HEK293 (cell line): ENCODE measurements at regions not wholly inside any gene's neighbourhood (a gene's known extent, or its start where the extent isn't known, plus 50 kb on each side); places are given as distances from the start of the nearest gene placed in this dataset.

ENCODE experiments used
- CTCF ChIA-PET: fragments of 350-600 bp; formaldehyde crosslinking; extraction: SDS; loops from one replicate; lab custom pipeline; 2021; ENCODE audit warnings: antibody characterized with exemption; lab: Yijun Ruan, JAX
- POLR2A ChIA-PET: fragments of 300-600 bp; formaldehyde crosslinking; extraction: SDS; loops from one replicate; lab custom pipeline; 2020; ENCODE audit warnings: antibody characterized with exemption, inconsistent platforms; lab: Yijun Ruan, JAX
- H3K27ac ChIP-seq: fragments of 200-500 bp; sonication (Bioruptor generic); 2 replicates; pipeline ENCODE4 v1.5.1; 2014; ENCODE audit warnings: low read depth, low read length, control low read depth, inconsistent platforms; ENCODE audit errors: extremely low read depth
- H3K36me3 ChIP-seq, 2 experiments: fragments of 200-500 bp in 1 of 2; sonication (Bioruptor generic) in 1 of 2; 1 replicate in 1 of 2; 2 replicates in 1 of 2; pipeline ENCODE4 v1.5.1; 2014 to 2017; ENCODE audit warnings: inconsistent platforms in 2 of 2, low read length in 2 of 2; ENCODE audit not compliant: control insufficient read depth in 2 of 2, insufficient read depth in 1 of 2
- H3K4me1 ChIP-seq: fragments of 200-500 bp; sonication (Bioruptor generic); 2 replicates; pipeline ENCODE4 v1.5.1; 2014; ENCODE audit warnings: mild to moderate bottlenecking, low read length, inconsistent platforms; ENCODE audit not compliant: control insufficient read depth, insufficient read depth
- H3K4me3 ChIP-seq: 2 replicates; pipeline ENCODE4 v1.5.1; 2011; ENCODE audit warnings: low read depth, mild to moderate bottlenecking, control low read depth, low read length, moderate library complexity
- H3K9me3 ChIP-seq: fragments of 200-500 bp; sonication (Bioruptor generic); 2 replicates; pipeline ENCODE4 v1.5.1; 2014; ENCODE audit warnings: low read depth, low read length, inconsistent platforms; ENCODE audit not compliant: control insufficient read depth, insufficient read depth
- GLI2 ChIP-seq: fragments of 450-650 bp; formaldehyde crosslinking; IDR thresholded peaks from 2 replicates; pipeline ENCODE4; 2017; ENCODE audit warnings: missing biosample characterization, missing genetic modification characterization, low read depth, borderline replicate concordance
- GLIS1 ChIP-seq: fragments of 450-650 bp; formaldehyde crosslinking; IDR thresholded peaks from 2 replicates; pipeline ENCODE4 v1.5.1; 2016; ENCODE audit warnings: missing biosample characterization, missing genetic modification characterization
- IKZF3 ChIP-seq: fragments of 450-650 bp; IDR thresholded peaks from 2 replicates; pipeline ENCODE4 v1.5.0; 2018; ENCODE audit warnings: missing biosample characterization, mild to moderate bottlenecking, missing genetic modification characterization, moderate library complexity
- OSR2 ChIP-seq: fragments of 450-650 bp; formaldehyde crosslinking; IDR thresholded peaks from 2 replicates; pipeline ENCODE4 v1.5.1; 2016; ENCODE audit warnings: missing biosample characterization, missing genetic modification characterization
- TCF7L2 ChIP-seq: IDR thresholded peaks from 2 replicates; pipeline ENCODE4 v1.6.1; 2011; ENCODE audit warnings: low read depth, mild to moderate bottlenecking, inconsistent platforms, low read length, moderate library complexity, borderline replicate concordance
- ZBTB21 ChIP-seq: fragments of 450-650 bp; formaldehyde crosslinking; IDR thresholded peaks from 2 replicates; pipeline ENCODE4 v1.5.1; 2017; ENCODE audit warnings: missing biosample characterization, missing genetic modification characterization
- ZNF112 ChIP-seq: fragments of 450-650 bp; formaldehyde crosslinking; IDR thresholded peaks from 2 replicates; pipeline ENCODE4 v1.5.0; 2017; ENCODE audit warnings: missing biosample characterization, missing genetic modification characterization
- ZNF114 ChIP-seq: fragments of 450-650 bp; formaldehyde crosslinking; IDR thresholded peaks from 2 replicates; pipeline ENCODE4 v1.5.0; 2017; ENCODE audit warnings: missing biosample characterization, missing genetic modification characterization
- ZNF132 ChIP-seq: fragments of 450-650 bp; formaldehyde crosslinking; IDR thresholded peaks from 2 replicates; pipeline ENCODE4 v1.5.1; 2017; ENCODE audit warnings: missing biosample characterization, missing genetic modification characterization, borderline replicate concordance
- ZNF140 ChIP-seq: fragments of 450-650 bp; formaldehyde crosslinking; IDR thresholded peaks from 2 replicates; pipeline ENCODE4 v1.5.1; 2016; ENCODE audit warnings: missing biosample characterization, missing genetic modification characterization
- ZNF292 ChIP-seq: fragments of 450-650 bp; formaldehyde crosslinking; IDR thresholded peaks from 2 replicates; pipeline ENCODE4 v1.5.1; 2016; ENCODE audit warnings: low read depth, missing biosample characterization, missing genetic modification characterization, borderline replicate concordance
- ZNF335 ChIP-seq: fragments of 450-650 bp; formaldehyde crosslinking; conservative IDR thresholded peaks from 2 replicates; pipeline ENCODE4 v1.5.1; 2016; ENCODE audit warnings: missing biosample characterization, missing genetic modification characterization
- ZNF362 ChIP-seq: fragments of 450-650 bp; formaldehyde crosslinking; IDR thresholded peaks from 2 replicates; pipeline ENCODE4 v1.5.1; 2016; ENCODE audit warnings: missing biosample characterization, missing genetic modification characterization
- ZNF426 ChIP-seq: fragments of 450-650 bp; formaldehyde crosslinking; IDR thresholded peaks from 2 replicates; pipeline ENCODE4 v1.5.1; 2017; ENCODE audit warnings: missing biosample characterization, missing genetic modification characterization, mild to moderate bottlenecking, inconsistent platforms, moderate library complexity
- ZNF488 ChIP-seq: fragments of 450-650 bp; formaldehyde crosslinking; IDR thresholded peaks from 2 replicates; pipeline ENCODE4 v1.5.1; 2016; ENCODE audit warnings: missing biosample characterization, missing genetic modification characterization
- ZNF549 ChIP-seq: fragments of 450-650 bp; IDR thresholded peaks from 2 replicates; pipeline ENCODE4 v1.5.1; 2018; ENCODE audit warnings: missing biosample characterization, missing genetic modification characterization, mild to moderate bottlenecking, inconsistent platforms, moderate library complexity
- ZNF830 ChIP-seq: fragments of 450-650 bp; IDR thresholded peaks from 2 replicates; pipeline ENCODE4 v1.5.0; 2018; ENCODE audit warnings: missing biosample characterization, missing genetic modification characterization, low read depth, mild to moderate bottlenecking, moderate library complexity
- ZNF837 ChIP-seq: fragments of 450-650 bp; formaldehyde crosslinking; IDR thresholded peaks from 2 replicates; pipeline ENCODE4 v1.5.1; 2016; ENCODE audit warnings: missing biosample characterization, missing genetic modification characterization
- ZSCAN23 ChIP-seq: fragments of 450-650 bp; formaldehyde crosslinking; IDR thresholded peaks from 2 replicates; pipeline ENCODE4 v1.5.1; 2016; ENCODE audit warnings: missing biosample characterization, missing genetic modification characterization
- ZXDB ChIP-seq: fragments of 450-650 bp; formaldehyde crosslinking; IDR thresholded peaks from 2 replicates; pipeline ENCODE4 v1.5.1; 2016; ENCODE audit warnings: missing biosample characterization, missing genetic modification characterization
- TF ChIP-seq, protein P1 (sequence below): fragments of 450-650 bp; formaldehyde crosslinking; IDR thresholded peaks from 2 replicates; pipeline ENCODE4 v1.5.1; 2016; ENCODE audit warnings: missing biosample characterization, missing genetic modification characterization
- TF ChIP-seq, protein P2 (sequence below): fragments of 450-650 bp; formaldehyde crosslinking; conservative IDR thresholded peaks from 2 replicates; pipeline ENCODE4 v1.5.1; 2016; ENCODE audit warnings: low read depth, missing biosample characterization, missing genetic modification characterization

- POLR2A ChIA-PET, result no interaction called here
- TF ChIP-seq ZNF830 (tag by site-specific recombination) (no peak), ZXDB (tag by site-specific recombination) (no peak), GLIS1 (no peak), IKZF3 (tag by site-specific recombination) (no peak), ZNF112 (tag by site-specific recombination) (no peak), ZSCAN23 (no peak), ZNF114 (tag by site-specific recombination) (no peak), OSR2 (tag by site-specific recombination) (no peak), GLI2 (tag by site-specific recombination) (no peak), ZNF140 (tag by site-specific recombination) (no peak), ZNF132 (tag by site-specific recombination) (no peak)
- TF ChIP-seq, protein P1, sequence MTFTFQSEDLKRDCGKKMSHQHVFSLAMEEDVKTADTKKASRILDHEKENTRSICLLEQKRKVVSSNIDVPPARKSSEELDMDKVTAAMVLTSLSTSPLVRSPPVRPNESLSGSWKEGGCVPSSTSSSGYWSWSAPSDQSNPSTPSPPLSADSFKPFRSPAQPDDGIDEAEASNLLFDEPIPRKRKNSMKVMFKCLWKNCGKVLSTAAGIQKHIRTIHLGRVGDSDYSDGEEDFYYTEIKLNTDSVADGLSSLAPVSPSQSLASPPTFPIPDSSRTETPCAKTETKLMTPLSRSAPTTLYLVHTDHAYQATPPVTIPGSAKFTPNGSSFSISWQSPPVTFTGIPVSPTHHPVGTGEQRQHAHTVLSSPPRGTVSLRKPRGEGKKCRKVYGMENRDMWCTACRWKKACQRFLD (tag by site-specific recombination), result no peak
- TF ChIP-seq, all 188 proteins: peak for 0
- CTCF ChIA-PET, result no interaction called here
Observed at GRCh38 chr5:92455011-92455410, 1071.9 kb upstream of the ARRDC3 start.

GRCh38 chr5:92444888-92445287 is 1061.8 kb upstream of the ARRDC3 start:
- Histone ChIP-seq H3K4me1 (no peaks in the 10 kb centered on the region), H3K9me3 (no peaks in the 10 kb centered on the region), H3K36me3 (no peaks in the 10 kb centered on the region), H3K4me3 (no peak overlapping the region), H3K27ac (no peak overlapping the region)
- ChIA-PET CTCF (no interaction called here), POLR2A (no interaction called here)
- no peak for TF ChIP-seq ZBTB21 (tag by site-specific recombination)
- TF ChIP-seq ZNF362 (tag by site-specific recombination), result no peak
- TF ChIP-seq ZNF292 (tag by site-specific recombination), result no peak
- no peak for TF ChIP-seq ZNF426 (tag by site-specific recombination)
- no peak for TF ChIP-seq ZNF488 (tag by site-specific recombination)
- TF ChIP-seq ZNF549 (tag by site-specific recombination), result no peak
- TF ChIP-seq ZNF335 (tag by site-specific recombination), result no peak
- no peak for TF ChIP-seq ZNF837 (tag by site-specific recombination)
- no peak for TF ChIP-seq TCF7L2
- TF ChIP-seq, protein P2, sequence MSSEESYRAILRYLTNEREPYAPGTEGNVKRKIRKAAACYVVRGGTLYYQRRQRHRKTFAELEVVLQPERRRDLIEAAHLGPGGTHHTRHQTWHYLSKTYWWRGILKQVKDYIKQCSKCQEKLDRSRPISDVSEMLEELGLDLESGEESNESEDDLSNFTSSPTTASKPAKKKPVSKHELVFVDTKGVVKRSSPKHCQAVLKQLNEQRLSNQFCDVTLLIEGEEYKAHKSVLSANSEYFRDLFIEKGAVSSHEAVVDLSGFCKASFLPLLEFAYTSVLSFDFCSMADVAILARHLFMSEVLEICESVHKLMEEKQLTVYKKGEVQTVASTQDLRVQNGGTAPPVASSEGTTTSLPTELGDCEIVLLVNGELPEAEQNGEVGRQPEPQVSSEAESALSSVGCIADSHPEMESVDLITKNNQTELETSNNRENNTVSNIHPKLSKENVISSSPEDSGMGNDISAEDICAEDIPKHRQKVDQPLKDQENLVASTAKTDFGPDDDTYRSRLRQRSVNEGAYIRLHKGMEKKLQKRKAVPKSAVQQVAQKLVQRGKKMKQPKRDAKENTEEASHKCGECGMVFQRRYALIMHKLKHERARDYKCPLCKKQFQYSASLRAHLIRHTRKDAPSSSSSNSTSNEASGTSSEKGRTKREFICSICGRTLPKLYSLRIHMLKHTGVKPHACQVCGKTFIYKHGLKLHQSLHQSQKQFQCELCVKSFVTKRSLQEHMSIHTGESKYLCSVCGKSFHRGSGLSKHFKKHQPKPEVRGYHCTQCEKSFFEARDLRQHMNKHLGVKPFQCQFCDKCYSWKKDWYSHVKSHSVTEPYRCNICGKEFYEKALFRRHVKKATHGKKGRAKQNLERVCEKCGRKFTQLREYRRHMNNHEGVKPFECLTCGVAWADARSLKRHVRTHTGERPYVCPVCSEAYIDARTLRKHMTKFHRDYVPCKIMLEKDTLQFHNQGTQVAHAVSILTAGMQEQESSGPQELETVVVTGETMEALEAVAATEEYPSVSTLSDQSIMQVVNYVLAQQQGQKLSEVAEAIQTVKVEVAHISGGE, result no peak

More at GRCh38 chr5:92455011-92455410, 1071.9 kb upstream of the ARRDC3 start:
- Histone ChIP-seq H3K9me3 (no peaks in the 10 kb centered on the region), H3K4me1 (no peaks in the 10 kb centered on the region), H3K36me3 (no peaks in the 10 kb centered on the region), H3K4me3 (no peak overlapping the region), H3K27ac (no peak overlapping the region)
